NCI-H748 (cell line): ENCODE measurements at regions not wholly inside any gene's neighbourhood (a gene's known extent, or its start where the extent isn't known, plus 50 kb on each side); places are given as distances from the start of the nearest gene placed in this dataset.

Source experiments
- DNase-seq: peaks from one replicate; lab custom pipeline; 2025; ENCODE audit not compliant: unreplicated experiment; lab: John Stamatoyannopoulos, UW

DNA sequence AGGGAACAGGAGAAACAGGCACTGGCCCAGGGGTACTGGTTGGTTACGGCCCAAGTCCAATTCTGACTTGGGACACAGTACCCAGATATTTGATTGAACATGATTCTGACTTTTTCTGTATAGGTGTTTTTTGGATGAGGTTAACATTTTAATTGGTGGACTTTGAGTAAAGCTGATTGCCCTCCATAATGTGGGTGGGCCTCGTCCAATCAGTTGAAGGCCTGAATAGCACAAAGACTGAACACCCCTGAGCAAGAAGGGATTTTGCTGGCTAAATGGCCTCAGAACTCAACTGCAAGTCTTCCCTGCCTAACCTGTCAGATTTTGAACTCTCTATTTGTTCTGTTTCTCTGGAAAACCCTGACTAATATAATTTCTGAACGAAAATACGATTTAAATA, 222.6 kb downstream of the TEX36 start:
- no peak for DNase-seq

DNA sequence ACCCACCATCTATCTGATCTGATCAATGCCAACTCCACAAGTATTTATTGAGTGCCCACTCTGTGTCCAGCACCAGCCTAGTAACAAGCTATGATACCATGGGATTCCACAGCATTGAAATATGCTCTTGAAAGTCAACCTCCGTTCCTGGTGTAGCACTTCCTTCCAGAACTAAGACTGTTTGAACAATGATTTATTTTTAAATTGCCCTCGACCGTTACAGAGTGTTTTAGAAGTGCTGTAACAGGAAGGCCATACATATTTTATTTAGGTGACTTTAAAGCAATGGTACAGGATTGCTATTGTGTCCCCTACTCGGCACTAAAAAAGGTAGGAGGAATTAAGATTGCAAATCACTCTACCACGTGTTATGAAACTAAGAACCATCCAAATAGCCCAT, 225.6 kb downstream of the TEX36 start:
- DNase-seq, result no peak

DNA sequence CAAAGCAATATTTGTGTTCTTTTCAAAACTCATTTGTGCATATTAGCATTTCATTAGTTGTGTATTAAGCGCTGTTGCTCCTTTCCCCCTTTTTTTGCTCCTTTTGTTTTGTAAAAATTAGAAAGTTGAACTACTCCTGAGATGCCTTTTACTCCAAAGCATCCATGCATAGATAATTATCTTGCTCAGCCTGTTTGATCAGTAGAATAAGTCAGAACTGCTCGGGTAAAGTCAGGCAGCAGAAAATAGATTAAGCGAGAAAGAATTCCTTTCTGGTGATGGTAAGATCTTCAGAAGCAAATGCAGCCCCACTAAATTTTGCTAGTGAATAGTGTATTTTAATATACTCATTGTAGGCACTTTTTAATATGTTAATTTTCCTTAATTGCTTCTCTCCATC, 227.1 kb downstream of the TEX36 start:
- peak; percentile 57 for DNase-seq

DNA sequence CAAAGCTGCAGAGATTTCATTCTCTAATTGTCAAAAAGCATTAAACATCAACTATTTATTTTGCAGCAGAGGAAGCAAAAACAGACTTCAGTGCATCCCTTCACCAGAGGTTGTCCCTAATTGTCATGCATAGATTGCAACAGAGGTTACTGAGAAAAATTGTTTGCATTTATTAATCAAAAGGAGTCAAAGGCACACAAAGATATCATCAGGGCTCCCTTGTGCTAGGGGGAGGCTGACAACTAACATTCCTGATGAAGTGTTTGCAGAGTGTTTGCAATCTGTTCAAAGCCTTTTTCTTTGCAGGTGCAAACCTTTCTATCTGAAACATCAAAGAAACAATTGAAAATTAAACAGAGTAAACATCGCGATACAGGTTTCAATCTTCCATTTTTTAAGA, 227.5 kb downstream of the TEX36 start:
- DNase-seq, result peak; percentile 58

DNA sequence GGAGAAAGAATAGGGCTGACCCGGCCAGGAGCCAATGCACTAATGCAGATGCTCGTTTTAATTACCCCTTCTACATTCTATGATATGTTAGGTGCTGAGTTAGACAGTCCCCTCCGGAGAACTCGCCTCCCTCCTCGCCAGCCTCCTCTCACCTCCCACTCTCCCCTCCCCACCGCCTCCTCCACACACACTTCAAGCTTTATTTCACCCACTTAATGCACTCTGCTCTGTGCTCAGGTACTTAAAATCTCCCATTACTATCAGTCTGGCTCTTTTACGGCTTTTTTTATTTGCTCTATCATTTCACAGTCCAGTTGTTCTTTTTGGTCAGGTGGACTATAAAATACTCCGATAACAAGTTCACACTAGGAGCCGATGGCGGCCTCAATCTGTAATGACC, 231.6 kb downstream of the TEX36 start:
- DNase-seq, result peak; percentile 63

DNA sequence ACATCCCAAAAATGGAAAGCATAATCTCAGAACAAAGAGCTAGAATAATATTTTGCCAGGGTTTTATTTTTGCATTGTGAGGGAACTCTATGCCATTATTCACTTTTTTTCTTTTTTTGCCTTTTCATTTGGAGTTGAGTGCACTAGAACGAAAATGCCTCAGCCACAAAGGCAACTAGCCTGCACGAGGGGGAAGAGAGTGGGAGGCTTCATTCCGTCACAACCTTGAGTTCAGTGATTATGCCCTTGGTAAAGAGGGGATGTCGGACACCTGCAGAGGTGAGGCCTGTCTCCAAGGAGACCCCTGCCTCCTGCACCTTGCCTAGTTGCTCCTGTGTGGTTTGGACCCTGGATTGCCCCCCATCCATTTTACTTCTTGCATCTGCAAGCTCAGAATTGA, 232.7 kb downstream of the TEX36 start:
- DNase-seq, result no peak

DNA sequence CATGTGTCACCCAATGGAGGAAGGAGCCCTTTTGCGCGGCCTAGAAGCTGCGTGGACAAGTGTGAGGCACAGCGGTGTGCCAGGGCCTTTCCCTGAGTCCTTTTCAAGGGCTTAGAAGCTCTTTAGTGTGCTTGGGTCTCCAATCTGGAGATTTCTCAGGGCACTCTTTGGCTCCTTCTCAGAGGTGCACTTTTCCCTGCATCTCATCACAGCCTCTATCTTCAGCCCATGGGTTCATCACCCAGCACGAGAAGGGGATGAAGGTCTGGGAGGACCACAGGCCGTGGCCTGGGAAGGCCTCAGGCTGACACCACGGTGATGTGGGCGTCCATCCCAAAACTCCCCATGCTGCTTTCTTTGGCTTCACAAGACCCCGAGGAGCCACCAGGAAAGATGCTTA, 233.4 kb downstream of the TEX36 start:
- DNase-seq, result no peak

DNA sequence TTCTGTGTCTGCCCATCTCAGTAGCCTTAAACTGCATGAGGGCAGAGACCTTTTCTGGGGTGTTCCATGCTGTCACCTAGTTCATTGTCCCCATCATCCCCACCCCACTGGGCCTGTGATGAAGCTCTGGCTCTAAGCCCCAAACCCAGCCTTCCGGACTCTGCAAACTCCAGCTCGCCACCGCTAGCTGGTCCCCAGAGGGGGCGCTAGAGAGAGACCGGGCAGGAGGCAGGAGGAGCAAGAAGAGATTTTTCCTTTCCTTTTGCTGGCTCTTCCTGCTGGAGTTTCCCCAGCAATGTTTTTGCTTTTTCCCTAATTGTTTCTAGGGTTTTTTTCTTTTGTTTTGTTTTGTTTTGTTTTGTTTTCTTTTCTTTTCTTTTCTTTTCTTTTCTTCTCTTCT, 234.4 kb downstream of the TEX36 start:
- peak; percentile 50 for DNase-seq

DNA sequence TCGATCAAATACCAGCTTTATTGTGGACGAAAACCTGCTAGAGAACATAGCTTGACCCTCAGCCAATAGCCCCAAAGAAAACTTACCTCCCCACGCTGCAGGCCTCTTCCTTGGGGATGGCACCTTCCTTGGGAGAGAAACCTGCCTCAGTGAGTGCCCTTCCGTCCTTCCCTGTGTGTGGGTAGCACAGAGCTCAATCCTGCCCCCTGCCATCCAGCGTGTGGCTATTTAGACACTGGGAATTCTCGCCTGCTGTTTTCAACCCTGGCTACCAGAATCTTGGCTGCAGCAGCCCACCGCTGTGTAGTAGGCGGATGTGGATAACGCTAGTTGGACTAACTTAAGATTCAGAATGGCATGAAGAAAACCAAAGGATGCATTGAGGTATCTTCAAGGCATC, 238.2 kb downstream of the TEX36 start:
- no peak for DNase-seq

DNA sequence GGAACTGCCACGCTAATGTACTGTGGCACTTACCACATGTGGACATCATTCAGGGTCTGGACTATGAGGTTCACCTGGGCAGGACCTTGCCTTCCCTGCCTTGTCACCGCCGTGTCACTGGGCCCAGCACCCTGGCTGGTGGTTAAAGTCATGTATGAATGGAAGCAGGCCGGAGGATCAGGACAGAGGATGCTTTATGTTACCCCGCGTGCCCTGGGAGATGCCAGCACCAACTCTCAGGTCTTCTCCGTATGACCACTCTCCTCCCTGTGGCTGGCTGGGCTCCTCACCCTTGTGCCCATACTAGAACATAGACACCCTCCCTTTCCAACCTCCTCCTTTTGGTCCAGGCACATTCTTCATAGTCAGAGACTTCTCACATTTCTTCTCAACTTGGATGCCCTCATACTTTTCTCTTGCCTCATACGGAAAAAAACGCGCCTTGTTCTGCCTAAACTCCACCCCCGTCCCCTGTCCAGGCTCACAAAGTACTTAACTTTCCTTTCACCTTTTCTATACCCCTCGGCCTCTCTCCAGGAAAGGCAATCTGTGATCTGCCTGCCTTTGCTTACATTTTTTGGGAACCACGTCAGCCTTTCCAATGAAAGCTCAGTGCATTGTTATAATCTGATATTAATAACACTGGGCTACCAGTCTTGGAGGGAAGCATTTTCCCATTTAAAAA, 240.0 kb downstream of the TEX36 start:
- no peak for DNase-seq

DNA sequence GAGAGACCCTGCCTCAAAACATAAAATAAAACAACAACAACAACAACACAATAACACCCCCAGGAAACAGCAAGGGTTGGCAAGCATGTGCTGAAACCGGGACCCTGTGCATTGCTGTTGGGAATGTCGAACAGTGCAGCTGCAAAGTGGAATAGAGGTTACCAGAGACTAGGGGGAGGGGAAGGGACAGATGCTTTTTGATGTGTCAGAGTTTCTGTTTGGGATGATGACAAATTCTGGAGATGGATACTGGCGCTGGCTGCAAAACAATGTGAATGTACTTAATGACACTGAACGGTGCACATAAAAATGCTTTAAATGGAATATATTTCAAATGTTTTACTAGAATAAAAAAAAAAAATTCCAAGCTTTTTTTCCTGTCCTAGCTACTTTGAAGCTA, 241.8 kb downstream of the TEX36 start:
- no peak for DNase-seq

DNA sequence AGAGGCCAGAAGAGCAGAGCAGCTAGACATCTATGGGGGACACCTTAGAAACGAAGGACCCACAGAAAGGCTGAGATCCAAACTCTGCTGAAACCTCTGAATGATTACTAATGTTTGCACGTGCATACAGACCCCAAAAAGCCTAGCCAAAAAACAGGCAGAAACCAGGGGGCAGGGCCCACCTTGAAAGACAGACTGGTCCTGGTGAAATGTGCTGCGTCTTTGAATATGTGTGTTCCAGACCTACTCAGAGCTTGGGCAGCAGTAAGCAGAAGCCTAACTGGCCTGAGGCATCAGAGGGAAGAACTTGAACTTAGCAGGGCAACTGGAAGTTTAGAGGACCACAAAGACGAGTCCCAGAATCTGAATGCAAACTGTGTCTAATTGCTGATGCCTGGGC, 251.8 kb downstream of the TEX36 start:
- DNase-seq, result no peak

DNA sequence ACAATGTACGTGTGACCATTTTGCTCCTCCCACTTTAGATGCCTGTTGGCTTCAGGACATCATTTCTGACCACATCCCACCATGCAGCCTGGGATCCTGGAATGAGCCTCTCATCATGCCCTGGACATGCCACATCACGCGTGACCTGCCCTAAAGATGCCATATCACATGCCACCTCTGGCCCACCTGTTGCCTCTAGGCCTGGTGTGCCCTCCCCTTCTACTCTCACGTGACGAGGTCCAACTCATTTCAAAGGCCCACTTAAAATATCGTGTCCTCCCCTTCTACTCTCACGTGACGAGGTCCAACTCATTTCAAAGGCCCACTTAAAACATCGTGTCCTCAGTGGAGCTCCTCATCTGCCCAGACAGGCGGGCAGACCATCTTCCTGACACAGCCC, 254.9 kb downstream of the TEX36 start:
- DNase-seq, result no peak

DNA sequence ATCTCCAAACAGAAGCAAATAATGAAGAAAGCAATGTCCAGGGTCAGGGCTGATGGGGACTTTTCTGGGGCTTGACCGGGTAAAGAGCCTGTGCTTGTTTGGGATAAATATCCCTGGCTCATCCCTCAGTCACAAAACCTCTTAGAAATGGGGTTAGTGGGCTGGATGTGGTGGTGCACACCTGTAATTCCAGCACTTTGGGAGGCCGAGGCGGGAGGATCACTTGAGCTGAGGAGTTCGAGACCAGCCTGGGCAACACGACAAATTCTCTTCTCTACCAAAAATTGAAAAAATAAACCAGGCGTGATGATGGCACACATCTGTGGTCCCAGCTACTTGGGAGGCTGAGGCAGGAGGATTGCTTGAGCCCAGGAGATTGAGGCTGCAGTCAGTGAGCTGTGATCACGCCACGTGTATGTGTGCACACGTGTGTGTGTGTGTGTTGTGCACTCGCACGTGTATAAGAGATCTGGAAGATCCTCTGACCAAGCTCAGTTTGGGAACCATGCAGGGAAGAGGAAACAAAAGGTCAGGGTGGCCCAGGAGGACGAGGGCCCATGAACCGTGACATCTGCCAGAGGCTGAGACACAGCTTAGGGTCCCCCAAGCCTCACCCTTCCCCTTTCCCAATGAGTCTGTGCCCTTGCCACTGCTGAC, 258.6 kb downstream of the TEX36 start:
- DNase-seq, result no peak

DNA sequence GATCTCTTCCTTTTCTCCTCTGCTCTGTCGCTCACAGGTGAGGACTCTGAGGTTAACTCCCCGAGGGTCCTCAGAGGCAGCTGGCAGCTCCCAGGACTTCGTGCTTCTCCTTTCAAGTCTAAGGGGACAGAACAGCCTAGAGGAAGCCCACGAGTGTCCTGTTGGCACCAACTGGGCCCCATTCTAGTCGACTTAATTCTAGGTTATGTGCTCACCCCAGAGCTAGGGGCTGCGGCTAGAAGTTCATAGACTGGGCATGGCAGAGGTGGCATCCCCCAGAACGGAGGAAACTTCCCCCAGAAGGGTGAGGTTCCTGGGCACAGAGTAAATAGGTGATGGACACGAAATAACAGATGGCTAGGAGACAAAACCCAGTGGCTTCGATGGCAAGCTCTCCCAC, 259.4 kb downstream of the TEX36 start:
- no peak for DNase-seq

DNA sequence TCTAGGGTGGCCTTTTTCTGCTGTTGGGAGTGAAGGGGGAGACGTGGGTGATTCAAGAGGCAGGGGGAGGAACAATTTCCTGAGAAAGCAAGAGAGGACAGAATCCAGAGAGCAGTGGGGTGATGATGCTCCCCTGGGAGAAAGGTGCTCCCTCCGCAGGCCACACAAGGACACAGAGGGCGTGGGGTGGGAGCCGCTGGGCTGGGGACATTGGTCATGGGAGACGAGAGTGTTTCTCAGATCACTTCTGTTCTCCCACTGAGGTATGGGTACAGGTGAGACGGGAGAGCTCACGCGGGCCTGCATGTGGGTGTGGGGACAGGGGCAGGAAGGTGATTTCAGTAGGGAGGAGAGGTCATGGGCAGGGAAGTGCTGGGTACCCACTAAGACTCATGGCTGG, 259.5 kb upstream of the CTBP2 start:
- no peak for DNase-seq

DNA sequence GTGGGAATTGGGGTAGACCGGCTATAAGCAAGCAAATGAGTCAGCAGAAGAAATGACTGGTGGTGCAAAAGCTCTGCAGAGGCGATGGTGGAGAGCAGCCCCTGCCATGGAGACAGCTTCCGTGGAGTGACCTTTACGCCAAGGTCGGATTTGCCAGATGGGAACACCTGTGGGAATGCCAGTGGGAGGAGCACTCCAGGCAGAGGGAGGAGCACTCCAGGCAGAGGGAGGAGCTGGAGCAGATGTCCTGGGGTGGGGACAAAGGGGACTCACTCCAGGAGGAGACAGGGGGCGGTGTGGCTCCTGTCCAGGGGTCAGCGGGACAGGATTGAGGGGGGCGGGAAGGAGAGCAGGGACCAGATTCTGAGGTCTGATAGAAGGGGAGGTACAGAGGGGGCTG, 258.8 kb upstream of the CTBP2 start:
- DNase-seq, result no peak

DNA sequence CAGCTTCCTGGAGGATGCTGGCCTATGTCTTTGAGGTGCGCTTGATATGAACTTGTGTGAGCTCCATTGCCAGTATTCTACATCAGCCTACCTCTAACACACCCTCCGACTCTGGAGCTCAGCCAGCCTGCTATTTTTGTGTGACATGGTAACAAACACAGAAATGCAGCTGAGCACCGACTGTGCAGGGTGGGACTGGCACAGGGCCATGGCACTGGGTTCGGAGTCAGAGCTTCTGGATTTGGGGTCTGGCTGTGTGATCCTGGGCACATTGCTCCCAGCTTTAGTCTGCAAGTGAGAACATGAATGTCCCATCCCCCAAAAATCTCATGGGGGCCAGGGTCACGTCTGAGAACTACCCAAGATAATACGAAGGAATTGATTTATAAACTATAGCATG, 257.2 kb upstream of the CTBP2 start:
- peak; percentile 22 for DNase-seq

DNA sequence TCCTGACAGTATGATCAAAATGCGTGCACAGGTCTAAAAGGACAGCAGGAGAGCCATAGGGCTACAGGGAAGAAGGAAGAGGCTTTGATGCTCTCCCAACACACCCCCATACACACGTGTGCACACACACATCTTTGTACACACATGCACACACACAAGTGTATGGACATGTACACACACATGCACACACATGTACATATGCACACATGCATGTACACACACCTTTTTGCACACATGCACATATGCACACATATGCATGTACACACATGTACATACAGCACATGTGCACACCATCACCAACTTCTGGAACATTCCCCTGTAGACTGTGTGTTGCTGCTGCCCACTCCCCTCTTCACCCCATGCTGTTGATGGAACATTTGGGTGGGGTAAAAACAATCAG, 255.6 kb upstream of the CTBP2 start:
- DNase-seq, result no peak

DNA sequence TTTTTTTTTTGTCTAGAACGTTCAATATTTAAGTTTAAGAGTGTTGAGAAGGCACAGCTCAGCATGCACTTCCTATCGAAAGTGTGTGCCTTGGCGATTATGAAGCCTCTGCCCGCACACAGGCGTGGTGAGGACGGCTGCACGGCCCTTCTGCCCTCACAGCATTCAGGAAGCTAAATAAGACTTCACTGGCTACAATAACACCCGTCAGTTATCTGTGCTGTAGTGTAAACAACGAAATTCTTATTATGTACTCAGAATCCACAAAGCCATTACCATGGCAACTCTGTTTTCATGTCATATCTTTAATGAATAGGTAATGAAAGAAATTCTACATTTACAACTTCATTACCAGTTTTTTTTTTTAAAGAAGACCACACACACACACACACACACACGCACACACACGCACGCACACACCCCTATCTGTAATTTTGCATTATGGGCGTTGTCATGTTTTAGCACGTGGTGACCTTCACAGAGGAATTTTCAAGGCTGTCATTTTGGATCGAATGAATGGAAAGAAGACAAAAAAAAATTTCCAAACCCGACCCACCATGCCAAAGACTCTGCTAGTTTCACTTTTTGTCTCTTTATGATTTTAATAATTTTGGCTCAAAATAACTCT, 254.8 kb upstream of the CTBP2 start:
- peak; percentile 73 for DNase-seq

DNA sequence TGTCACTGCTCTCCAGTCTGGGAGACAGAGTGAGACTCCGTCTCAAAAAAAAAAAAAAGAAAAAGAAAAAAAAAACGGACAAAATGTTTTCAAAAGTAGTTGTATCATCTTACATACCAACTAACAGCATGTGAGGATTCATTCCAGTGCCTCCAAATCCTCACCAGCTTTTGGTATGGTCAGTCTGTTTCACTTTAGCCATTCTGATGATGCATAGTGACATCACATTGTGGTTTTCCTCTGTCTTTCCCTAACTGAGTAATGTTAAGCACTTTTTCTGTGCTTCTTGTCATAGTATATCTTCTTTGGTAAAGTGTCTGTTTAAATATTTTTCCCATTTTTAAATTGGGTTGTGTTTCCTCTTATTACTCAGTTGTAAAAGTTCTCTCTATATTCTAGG, 251.4 kb upstream of the CTBP2 start:
- no peak for DNase-seq

DNA sequence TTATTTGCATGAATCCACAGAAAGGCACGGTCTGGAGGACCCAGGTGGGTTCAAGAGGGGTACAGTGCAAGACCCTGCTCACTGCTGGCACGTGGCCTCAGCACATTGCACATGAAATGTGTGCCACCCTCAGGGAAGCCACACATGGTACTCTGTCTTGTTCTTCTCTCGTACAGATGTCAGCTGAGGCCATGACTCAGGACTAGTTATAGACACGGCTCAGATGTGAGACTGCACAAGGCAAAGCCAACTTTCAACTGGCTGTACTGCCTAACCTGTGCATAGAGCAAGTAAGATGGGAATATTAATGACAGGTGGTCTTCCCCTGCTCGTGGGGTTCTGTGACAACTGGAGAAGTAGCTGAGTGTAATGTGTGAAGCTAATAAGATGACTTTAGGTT, 249.4 kb upstream of the CTBP2 start:
- DNase-seq, result no peak

DNA sequence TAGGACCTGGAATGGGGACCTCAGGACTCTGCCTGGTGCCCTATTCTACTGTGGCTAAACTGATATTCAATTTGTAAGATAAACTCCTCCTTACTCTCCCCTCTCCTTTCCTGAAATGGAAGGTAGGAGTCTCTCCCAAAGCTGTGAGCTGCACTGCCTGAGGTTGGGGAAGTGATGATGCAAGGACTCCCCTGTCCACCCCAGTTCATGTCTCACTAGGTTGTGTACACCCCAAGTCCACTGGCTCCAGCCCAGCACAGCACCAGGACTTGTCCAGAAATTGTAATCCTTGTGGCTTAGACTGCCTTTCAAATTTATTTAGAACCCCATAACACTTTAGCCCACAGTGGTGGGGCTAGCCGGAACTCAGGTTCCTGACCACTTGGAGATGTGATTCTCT, 247.2 kb upstream of the CTBP2 start:
- no peak for DNase-seq
